ENCODE measurements at regions not wholly inside any gene's neighbourhood (a gene's known extent, or its start where the extent isn't known, plus 50 kb on each side); places are given as distances from the start of the nearest gene placed in this dataset.
"Not testable (repeated sequence)": the region's sequence is repeated elsewhere in the genome, so short reads cannot be mapped to it uniquely, and the experiment has no call there.

DNA sequence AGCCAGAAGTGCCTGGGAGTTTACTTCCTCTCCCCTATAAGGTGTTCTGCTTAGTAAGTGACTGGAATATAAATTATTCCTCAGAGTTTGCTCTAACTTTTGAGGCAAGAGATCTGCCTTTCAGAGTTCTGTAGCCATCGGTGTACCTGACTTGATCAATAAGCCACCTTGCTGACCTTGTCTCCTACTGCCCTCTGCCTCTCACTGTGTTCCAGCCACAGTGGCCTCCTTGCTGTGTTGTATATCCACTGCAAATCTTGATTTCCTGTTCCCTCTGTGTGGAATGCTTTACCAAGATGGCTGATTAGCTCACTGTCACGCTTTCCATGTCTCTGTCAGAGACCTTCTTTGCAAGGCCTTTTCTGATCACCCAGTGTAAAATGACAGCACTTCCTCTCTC lies 442.4 kb downstream of the SQOR start:
- peaks cover 20% of the 10 kb centered on the region; the same call in 1 of the 2 replicates for H3K4me1 ChIP-seq (ENCODE audit: insufficient read depth, low read length)
- no peaks in the 10 kb centered on the region for H3K27me3 ChIP-seq (ENCODE audit: insufficient read depth, low read length)
- no peaks in the 10 kb centered on the region for H3K9me3 ChIP-seq (ENCODE audit: insufficient read depth, low read depth, low read length)
- H3K36me3 ChIP-seq (ENCODE audit: insufficient read depth, low read depth, low read length) = no peaks in the 10 kb centered on the region
- no peak overlapping the region for H3K4me3 ChIP-seq (ENCODE audit: low read length)
- no peak overlapping the region for H3K9ac ChIP-seq (ENCODE audit: low read depth, low read length)
- H3K27ac ChIP-seq (ENCODE audit: low read length) = no peak overlapping the region

DNA sequence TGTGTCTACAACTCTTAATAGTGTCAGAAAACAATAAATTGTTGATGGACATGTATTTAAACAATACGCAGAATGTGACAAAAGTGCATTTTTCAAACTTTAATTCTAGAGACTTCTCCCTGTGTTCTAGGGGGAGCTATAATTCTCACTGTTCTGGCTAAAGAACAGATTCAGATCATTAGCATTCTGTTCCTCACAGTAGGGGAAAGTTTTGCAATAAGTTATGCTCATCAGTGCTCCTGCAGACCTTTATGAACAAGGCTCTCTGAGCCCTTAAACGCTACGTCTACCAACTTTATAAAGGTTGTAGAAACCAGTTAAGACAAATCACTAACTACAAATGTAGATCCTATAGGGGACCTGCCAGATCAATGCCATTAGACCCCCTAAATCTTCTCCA lies 444.2 kb downstream of the SQOR start:
- H3K9me3 ChIP-seq (ENCODE audit: insufficient read depth, low read depth, low read length) = no peaks in the 10 kb centered on the region
- H3K4me1 ChIP-seq (ENCODE audit: insufficient read depth, low read length) = peaks cover 20% of the 10 kb centered on the region; the same call in 1 of the 2 replicates
- H3K27ac ChIP-seq (ENCODE audit: low read length) = no peak overlapping the region
- H3K9ac ChIP-seq (ENCODE audit: low read depth, low read length) = no peak overlapping the region
- H3K27me3 ChIP-seq (ENCODE audit: insufficient read depth, low read length) = no peaks in the 10 kb centered on the region
- H3K4me3 ChIP-seq (ENCODE audit: low read length) = no peak overlapping the region
- H3K36me3 ChIP-seq (ENCODE audit: insufficient read depth, low read depth, low read length) = no peaks in the 10 kb centered on the region

DNA sequence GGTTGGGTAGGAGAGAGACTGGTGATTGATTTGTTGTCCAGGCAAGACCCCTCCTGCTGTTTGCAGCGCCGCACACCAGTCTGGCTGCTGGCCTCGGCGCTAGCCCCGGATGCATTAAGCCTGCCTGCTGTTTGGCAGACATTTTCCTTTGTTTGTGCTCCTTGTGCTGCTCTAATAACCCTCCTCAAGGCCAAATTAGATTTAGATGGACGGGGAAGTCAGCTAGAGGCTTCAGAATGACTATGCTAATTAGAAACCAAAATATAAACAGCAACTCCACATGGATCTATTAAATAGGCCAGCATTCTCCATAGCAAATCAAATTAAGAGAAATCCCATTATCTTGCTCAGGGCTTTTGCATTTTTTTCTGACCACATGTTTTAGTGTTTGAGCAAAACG lies 445.2 kb downstream of the SQOR start:
- Histone ChIP-seq H3K4me3 (ENCODE audit: low read length) (no peak overlapping the region), H3K4me1 (ENCODE audit: insufficient read depth, low read length) (peaks cover 20% of the 10 kb centered on the region; the same call in 1 of the 2 replicates), H3K9me3 (ENCODE audit: insufficient read depth, low read depth, low read length) (no peaks in the 10 kb centered on the region), H3K27me3 (ENCODE audit: insufficient read depth, low read length) (no peaks in the 10 kb centered on the region), H3K36me3 (ENCODE audit: insufficient read depth, low read depth, low read length) (no peaks in the 10 kb centered on the region), H3K9ac (ENCODE audit: low read depth, low read length) (peak overlapping the region; percentile 59; the same call in 1 of the 2 replicates), H3K27ac (ENCODE audit: low read length) (peak overlapping the region; percentile 24)

DNA sequence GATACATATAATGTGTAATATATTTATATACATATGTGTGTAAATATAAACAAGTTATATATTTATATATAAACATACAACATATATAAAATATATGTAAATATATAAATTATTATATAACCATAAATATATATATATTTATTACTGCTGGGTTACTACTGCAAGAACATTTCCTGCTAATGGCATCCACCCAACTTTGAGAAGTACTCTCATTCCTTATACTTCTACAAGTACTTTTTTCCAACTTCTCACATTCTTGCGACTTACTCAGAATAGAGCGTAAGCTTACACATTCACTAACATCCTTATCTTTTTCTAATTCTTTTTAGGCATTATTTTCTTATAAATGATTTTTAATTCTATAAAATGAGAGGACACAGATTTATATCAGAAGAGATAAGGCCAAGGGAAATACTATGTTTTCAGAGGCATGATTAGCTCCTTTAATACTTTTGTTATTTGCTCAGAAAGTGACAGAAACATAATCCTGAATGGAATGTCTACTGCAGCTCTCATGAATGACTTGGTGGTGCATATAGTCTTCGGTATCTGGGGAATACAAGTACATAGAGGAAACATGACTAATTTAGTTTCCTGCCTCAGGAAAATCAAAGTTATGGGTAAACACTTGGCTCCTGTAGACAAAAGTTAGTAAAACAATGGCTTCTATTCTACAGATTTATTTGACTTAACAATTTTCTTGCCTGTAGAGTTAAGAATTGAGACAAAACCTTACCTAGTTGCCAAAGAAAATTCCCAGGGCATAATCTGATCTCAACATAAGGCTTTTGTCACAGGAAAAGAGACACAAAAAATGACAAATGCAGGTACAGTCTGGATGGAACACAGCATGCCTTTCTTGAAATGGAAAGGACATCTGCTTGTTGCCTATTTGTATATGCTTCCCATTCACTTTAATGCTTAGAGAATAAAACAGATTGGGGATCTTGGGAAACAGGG lies 453.9 kb downstream of the SQOR start:
- Histone ChIP-seq H3K27me3 (ENCODE audit: insufficient read depth, low read length) (no peaks in the 10 kb centered on the region), H3K4me1 (ENCODE audit: insufficient read depth, low read length) (peaks cover 9% of the 10 kb centered on the region), H3K9ac (ENCODE audit: low read depth, low read length) (no peak overlapping the region)

DNA sequence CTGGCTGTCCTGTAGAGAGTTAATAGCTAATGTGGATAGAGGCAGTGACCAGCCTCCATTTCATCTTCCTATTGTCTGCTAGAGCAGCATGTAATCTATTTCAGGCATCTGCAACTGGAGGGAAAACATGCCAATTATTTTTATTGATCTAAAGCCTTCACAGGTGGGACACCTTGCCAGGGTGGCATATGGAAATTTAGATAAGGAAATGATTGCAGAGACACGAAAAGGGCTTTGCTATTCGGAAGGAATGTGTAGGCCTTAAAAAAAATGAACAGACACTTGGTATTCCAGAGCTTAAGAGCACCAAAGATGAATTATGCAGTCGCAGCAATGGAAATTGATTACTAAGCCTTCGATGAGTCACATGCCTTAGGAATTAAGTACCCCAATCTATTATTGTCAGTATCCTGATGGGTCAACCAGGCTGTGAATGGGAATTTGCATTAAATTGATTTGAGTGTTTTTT lies 454.7 kb downstream of the SQOR start:
- Histone ChIP-seq H3K4me1 (ENCODE audit: insufficient read depth, low read length) (peaks cover 9% of the 10 kb centered on the region), H3K36me3 (ENCODE audit: insufficient read depth, low read depth, low read length) (no peaks in the 10 kb centered on the region), H3K4me3 (ENCODE audit: low read length) (no peak overlapping the region), H3K27ac (ENCODE audit: low read length) (no peak overlapping the region), H3K27me3 (ENCODE audit: insufficient read depth, low read length) (no peaks in the 10 kb centered on the region), H3K9me3 (ENCODE audit: insufficient read depth, low read depth, low read length) (peaks cover 5% of the 10 kb centered on the region; the same call in 1 of the 2 replicates), H3K9ac (ENCODE audit: low read depth, low read length) (no peak overlapping the region)

More for the DNA sequence above, 453.9 kb downstream of the SQOR start:
- Histone ChIP-seq H3K36me3 (ENCODE audit: insufficient read depth, low read depth, low read length) (no peaks in the 10 kb centered on the region), H3K9me3 (ENCODE audit: insufficient read depth, low read depth, low read length) (peaks cover 5% of the 10 kb centered on the region; the same call in 1 of the 2 replicates), H3K4me3 (ENCODE audit: low read length) (no peak overlapping the region), H3K27ac (ENCODE audit: low read length) (no peak overlapping the region)

DNA sequence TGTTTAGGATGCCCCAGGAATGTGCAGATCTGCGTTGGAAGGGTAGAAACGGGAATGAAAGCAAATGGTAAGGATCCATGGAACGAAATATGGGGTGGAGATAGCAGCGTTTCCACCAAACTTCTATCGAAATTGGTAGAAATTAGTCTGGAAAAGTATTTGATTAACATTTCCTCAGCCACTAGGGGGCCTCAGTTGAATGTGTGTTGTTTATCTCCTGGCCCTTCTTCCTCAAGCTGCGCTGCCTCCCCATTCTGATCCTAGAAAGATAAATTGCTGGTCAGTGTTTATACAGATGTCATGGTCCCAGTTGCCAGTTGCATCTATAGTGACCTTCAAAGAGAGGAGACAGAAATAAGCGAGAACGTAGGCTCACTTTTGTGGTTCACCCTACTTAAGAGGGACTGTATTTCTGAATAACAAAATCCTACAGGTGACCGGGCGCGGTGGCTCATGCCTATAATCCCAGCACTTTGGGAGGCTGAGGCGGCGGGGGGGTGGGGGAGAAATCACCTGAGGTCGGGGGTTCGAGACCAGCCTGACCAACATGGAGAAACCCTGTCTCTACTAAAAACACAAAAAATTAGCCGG lies 457.1 kb downstream of the SQOR start:
- Histone ChIP-seq H3K9me3 (ENCODE audit: insufficient read depth, low read depth, low read length) (peaks cover 1% of the 10 kb centered on the region; the same call in 1 of the 2 replicates), H3K36me3 (ENCODE audit: insufficient read depth, low read depth, low read length) (no peaks in the 10 kb centered on the region), H3K4me3 (ENCODE audit: low read length) (no peak overlapping the region), H3K27me3 (ENCODE audit: insufficient read depth, low read length) (no peaks in the 10 kb centered on the region), H3K4me1 (ENCODE audit: insufficient read depth, low read length) (peaks cover 9% of the 10 kb centered on the region), H3K9ac (ENCODE audit: low read depth, low read length) (no peak overlapping the region), H3K27ac (ENCODE audit: low read length) (no peak overlapping the region)

DNA sequence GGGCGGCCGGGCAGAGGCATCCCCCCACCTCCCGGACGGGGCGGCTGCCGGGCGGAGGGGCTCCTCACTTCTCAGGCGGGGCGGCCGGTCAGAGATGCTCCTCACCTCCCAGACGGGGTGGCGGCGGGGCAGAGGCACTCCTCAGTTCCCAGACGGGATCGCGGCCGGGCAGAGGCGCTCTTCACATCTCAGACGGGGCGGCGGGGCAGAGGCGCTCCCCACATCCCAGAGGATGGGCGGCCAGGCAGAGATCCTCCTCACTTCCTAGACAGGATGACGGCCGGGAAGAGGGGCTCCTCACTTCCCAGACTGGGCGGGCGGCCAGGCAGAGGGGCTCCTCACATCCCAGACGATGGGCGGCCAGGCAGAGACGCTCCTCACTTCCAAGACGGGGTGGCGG lies 463.2 kb downstream of the SQOR start:
- not testable (repeated sequence) for H3K9ac ChIP-seq (ENCODE audit: low read depth, low read length); H3K4me3 ChIP-seq (ENCODE audit: low read length); H3K27me3 ChIP-seq (ENCODE audit: insufficient read depth, low read length); H3K4me1 ChIP-seq (ENCODE audit: insufficient read depth, low read length); H3K36me3 ChIP-seq (ENCODE audit: insufficient read depth, low read depth, low read length); H3K27ac ChIP-seq (ENCODE audit: low read length); H3K9me3 ChIP-seq (ENCODE audit: insufficient read depth, low read depth, low read length)

DNA sequence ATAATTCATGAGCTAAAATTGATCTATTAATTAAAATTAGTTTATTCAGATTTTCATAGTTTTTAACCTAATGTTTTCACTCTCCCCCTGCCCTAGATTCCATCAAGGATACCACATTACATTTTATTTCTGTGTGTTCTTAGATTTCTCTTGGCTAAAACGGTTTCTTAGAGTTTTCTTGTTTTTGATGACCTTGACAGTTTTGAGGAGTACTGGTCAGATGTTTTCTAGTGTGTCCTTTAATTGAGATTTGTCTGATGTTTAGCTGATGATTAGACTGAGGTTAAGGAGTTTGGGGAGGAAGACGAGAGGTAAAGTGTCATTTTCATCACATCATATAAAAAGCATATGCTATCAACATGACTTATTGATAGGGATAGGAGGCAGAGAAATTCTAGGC lies 475.9 kb downstream of the SQOR start:
- Histone ChIP-seq H3K9ac (ENCODE audit: low read depth, low read length) (no peak overlapping the region), H3K27ac (ENCODE audit: low read length) (no peak overlapping the region), H3K27me3 (ENCODE audit: insufficient read depth, low read length) (no peaks in the 10 kb centered on the region), H3K9me3 (ENCODE audit: insufficient read depth, low read depth, low read length) (no peaks in the 10 kb centered on the region), H3K36me3 (ENCODE audit: insufficient read depth, low read depth, low read length) (no peaks in the 10 kb centered on the region), H3K4me1 (ENCODE audit: insufficient read depth, low read length) (no peaks in the 10 kb centered on the region; the same call in 1 of the 2 replicates), H3K4me3 (ENCODE audit: low read length) (no peak overlapping the region)

DNA sequence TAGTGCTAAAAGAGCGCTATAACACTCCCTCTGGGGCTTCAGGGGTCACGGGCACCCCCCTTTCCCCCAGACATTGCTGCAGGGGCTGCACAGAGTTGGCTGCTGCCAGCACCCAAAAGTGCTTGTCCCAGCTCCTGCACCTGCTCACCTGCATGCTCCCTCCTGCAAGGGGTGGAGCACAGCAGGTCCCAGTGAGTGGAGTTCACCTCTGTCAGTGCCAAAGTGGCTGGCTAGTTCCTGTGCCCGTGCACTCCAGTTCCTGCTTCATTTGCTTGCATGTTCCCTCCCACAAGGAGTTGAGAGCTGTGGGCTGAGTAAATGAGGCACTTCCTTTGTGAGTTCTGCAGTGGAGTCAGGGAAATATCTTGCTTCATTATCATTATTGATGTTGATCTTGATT lies 476.9 kb downstream of the SQOR start:
- H3K4me1 ChIP-seq (ENCODE audit: insufficient read depth, low read length) = no peaks in the 10 kb centered on the region; the same call in 1 of the 2 replicates
- no peaks in the 10 kb centered on the region for H3K9me3 ChIP-seq (ENCODE audit: insufficient read depth, low read depth, low read length)
- no peaks in the 10 kb centered on the region for H3K36me3 ChIP-seq (ENCODE audit: insufficient read depth, low read depth, low read length)
- no peak overlapping the region for H3K27ac ChIP-seq (ENCODE audit: low read length)
- no peak overlapping the region for H3K4me3 ChIP-seq (ENCODE audit: low read length)
- H3K9ac ChIP-seq (ENCODE audit: low read depth, low read length) = no peak overlapping the region
- H3K27me3 ChIP-seq (ENCODE audit: insufficient read depth, low read length) = no peaks in the 10 kb centered on the region

DNA sequence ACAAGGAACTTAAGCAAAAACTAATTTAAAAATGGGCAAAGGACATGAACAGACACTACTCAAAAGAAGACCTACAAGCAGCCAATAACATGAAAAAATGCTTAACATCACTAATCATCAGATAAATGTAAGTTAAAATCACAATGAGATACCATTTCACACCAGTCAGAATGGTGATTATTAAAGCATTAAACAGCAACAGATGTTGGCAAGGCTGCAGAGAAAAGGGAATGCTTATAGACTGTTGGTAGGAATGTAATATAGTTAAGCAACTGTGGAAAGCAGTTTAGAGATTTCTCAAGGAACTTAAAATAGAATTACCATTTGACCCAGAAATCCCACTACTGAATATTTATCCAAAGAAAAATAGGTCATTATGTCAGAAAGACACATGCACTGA lies 482.2 kb downstream of the SQOR start:
- Histone ChIP-seq H3K9ac (ENCODE audit: low read depth, low read length) (no peak overlapping the region), H3K36me3 (ENCODE audit: insufficient read depth, low read depth, low read length) (no peaks in the 10 kb centered on the region), H3K27ac (ENCODE audit: low read length) (no peak overlapping the region), H3K4me1 (ENCODE audit: insufficient read depth, low read length) (no peaks in the 10 kb centered on the region), H3K4me3 (ENCODE audit: low read length) (no peak overlapping the region), H3K9me3 (ENCODE audit: insufficient read depth, low read depth, low read length) (no peaks in the 10 kb centered on the region), H3K27me3 (ENCODE audit: insufficient read depth, low read length) (no peaks in the 10 kb centered on the region)

DNA sequence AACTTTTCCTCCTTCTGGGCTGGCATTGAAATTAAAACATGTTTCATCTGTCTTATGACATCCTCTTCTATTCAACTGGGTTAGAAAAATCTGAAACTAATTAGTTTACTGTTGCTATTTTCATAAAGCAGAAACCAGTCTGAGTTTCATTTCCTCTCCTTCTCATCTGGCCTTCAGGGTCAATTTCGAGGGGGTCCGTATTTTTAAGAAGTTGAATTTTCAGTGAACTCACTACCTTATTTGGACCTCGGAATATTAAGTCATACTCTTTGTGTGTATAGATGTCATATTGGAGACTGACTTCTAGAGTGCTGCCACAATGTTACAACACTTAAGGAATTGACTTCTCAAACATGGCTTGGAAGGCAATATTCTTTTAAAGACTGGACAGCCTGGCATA lies 485.9 kb downstream of the SQOR start:
- peaks cover 15% of the 10 kb centered on the region for H3K9me3 ChIP-seq (ENCODE audit: insufficient read depth, low read depth, low read length)
- H3K27ac ChIP-seq (ENCODE audit: low read length) = no peak overlapping the region

DNA sequence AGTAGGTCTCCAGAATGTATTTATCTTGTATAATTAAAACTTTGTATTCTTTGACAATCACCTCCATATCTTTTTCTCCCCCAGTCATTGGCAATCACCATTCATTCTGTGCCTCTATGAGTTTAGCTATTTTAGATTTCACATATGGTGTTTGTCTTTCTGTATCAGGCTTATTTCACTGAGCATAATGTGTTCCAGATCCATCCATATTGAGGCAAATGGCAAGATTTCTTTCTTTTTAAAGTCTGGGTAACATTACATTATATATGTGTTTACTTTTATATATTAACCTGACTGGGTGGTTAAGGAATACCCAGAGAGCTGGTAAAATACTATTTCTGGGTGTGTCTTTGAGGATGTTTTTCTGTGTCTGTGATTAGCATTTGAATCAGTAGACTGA lies 486.6 kb downstream of the SQOR start:
- Histone ChIP-seq H3K9me3 (ENCODE audit: insufficient read depth, low read depth, low read length) (peaks cover 15% of the 10 kb centered on the region), H3K36me3 (ENCODE audit: insufficient read depth, low read depth, low read length) (no peaks in the 10 kb centered on the region), H3K9ac (ENCODE audit: low read depth, low read length) (no peak overlapping the region), H3K4me1 (ENCODE audit: insufficient read depth, low read length) (no peaks in the 10 kb centered on the region), H3K4me3 (ENCODE audit: low read length) (no peak overlapping the region), H3K27ac (ENCODE audit: low read length) (no peak overlapping the region), H3K27me3 (ENCODE audit: insufficient read depth, low read length) (no peaks in the 10 kb centered on the region)

More for the DNA sequence above, 485.9 kb downstream of the SQOR start:
- Histone ChIP-seq H3K4me1 (ENCODE audit: insufficient read depth, low read length) (no peaks in the 10 kb centered on the region), H3K9ac (ENCODE audit: low read depth, low read length) (no peak overlapping the region), H3K36me3 (ENCODE audit: insufficient read depth, low read depth, low read length) (no peaks in the 10 kb centered on the region), H3K4me3 (ENCODE audit: low read length) (no peak overlapping the region), H3K27me3 (ENCODE audit: insufficient read depth, low read length) (no peaks in the 10 kb centered on the region)

Data from iPS-20b (cell line).